GDM1 (cell line): ENCODE measurements at regions not wholly inside any gene's neighbourhood (a gene's known extent, or its start where the extent isn't known, plus 50 kb on each side); places are given as distances from the start of the nearest gene placed in this dataset.
A peak's percentile ranks its signal among the peaks of the same experiment; 100 is the strongest.
"Not testable (repeated sequence)": the region's sequence is repeated elsewhere in the genome, so short reads cannot be mapped to it uniquely, and the experiment has no call there.

Source experiments
- DNase-seq: peaks from one replicate; lab custom pipeline; 2025; lab: John Stamatoyannopoulos, UW

GRCh38 chr14:38404616-38405015, 148.7 kb upstream of the CLEC14A start:
- no peak for DNase-seq

GRCh38 chr14:38404100-38404541, 148.2 kb upstream of the CLEC14A start:
- no peak for DNase-seq

- no peak for DNase-seq
Observed at GRCh38 chr14:38400751-38401150, 144.9 kb upstream of the CLEC14A start.

GRCh38 chr14:38399652-38400051, 143.8 kb upstream of the CLEC14A start:
- no peak for DNase-seq

- no peak for DNase-seq
Observed at GRCh38 chr14:38394767-38395166, 138.9 kb upstream of the CLEC14A start.

- no peak for DNase-seq
Observed at GRCh38 chr14:38394064-38394463, 138.2 kb upstream of the CLEC14A start.

GRCh38 chr14:38391334-38391733, 135.4 kb upstream of the CLEC14A start:
- no peak for DNase-seq

GRCh38 chr14:38389681-38390080, 133.8 kb upstream of the CLEC14A start:
- no peak for DNase-seq

GRCh38 chr14:38387821-38388220, 131.9 kb upstream of the CLEC14A start:
- DNase-seq = no peak

- DNase-seq = no peak
Observed at GRCh38 chr14:38385836-38386235, 129.9 kb upstream of the CLEC14A start.

GRCh38 chr14:38385343-38385742, 129.4 kb upstream of the CLEC14A start:
- no peak for DNase-seq

GRCh38 chr14:38384741-38385140, 128.8 kb upstream of the CLEC14A start:
- DNase-seq = no peak

GRCh38 chr14:38367922-38368321, 112.0 kb upstream of the CLEC14A start:
- no peak for DNase-seq

- DNase-seq = no peak
Observed at GRCh38 chr14:38366374-38366773, 110.5 kb upstream of the CLEC14A start.

- DNase-seq = no peak
Observed at GRCh38 chr14:38363217-38363616, 107.3 kb upstream of the CLEC14A start.

- peak; percentile 8 for DNase-seq
Observed at GRCh38 chr14:38357557-38357956, 101.7 kb upstream of the CLEC14A start.

GRCh38 chr14:38355473-38355872, 99.6 kb upstream of the CLEC14A start:
- not testable (repeated sequence) for DNase-seq

GRCh38 chr14:38350102-38350501, 94.2 kb upstream of the CLEC14A start:
- no peak for DNase-seq

GRCh38 chr14:38342803-38343202, 86.9 kb upstream of the CLEC14A start:
- no peak for DNase-seq

GRCh38 chr14:38339696-38340095, 83.8 kb upstream of the CLEC14A start:
- DNase-seq = no peak

GRCh38 chr14:38336298-38336697, 80.4 kb upstream of the CLEC14A start:
- DNase-seq = no peak

- DNase-seq = no peak
Observed at GRCh38 chr14:38330275-38330674, 74.4 kb upstream of the CLEC14A start.

GRCh38 chr14:38329246-38329645, 73.4 kb upstream of the CLEC14A start:
- no peak for DNase-seq

- no peak for DNase-seq
Observed at GRCh38 chr14:38316922-38317321, 61.0 kb upstream of the CLEC14A start.

- DNase-seq = no peak
Observed at GRCh38 chr14:38311655-38312054, 55.8 kb upstream of the CLEC14A start.
